ENCODE measurements at regions not wholly inside any gene's neighbourhood (a gene's known extent, or its start where the extent isn't known, plus 50 kb on each side); places are given as distances from the start of the nearest gene placed in this dataset.

- H3K4me3 ChIP-seq (ENCODE audit: low read length): no peak overlapping the region
- TF ChIP-seq CTCF (conservative IDR thresholded peaks at IDR 0.05; ENCODE audit: low read depth, low read length): no peak
Measured at GRCh38 chr4:144799486-144799885, 153.5 kb downstream of the HHIP start.

GRCh38 chr4:144801731-144802130 lies 155.8 kb downstream of the HHIP start:
- TF ChIP-seq CTCF (conservative IDR thresholded peaks at IDR 0.05; ENCODE audit: low read depth, low read length): no peak
- DNase-seq (ENCODE audit: low read depth): no peak
- H3K4me3 ChIP-seq (ENCODE audit: low read length): no peak overlapping the region

More at GRCh38 chr4:144799486-144799885, 153.5 kb downstream of the HHIP start:
- DNase-seq (ENCODE audit: low read depth): no peak

GRCh38 chr4:144808034-144808433 lies 162.1 kb downstream of the HHIP start:
- DNase-seq (ENCODE audit: low read depth): no peak

GRCh38 chr4:144809056-144809640 lies 163.2 kb downstream of the HHIP start:
- no peak for DNase-seq (ENCODE audit: low read depth)
- H3K4me3 ChIP-seq (ENCODE audit: low read length): no peak overlapping the region
- TF ChIP-seq CTCF (conservative IDR thresholded peaks at IDR 0.05; ENCODE audit: low read depth, low read length): no peak

More at GRCh38 chr4:144808034-144808433, 162.1 kb downstream of the HHIP start:
- no peak for TF ChIP-seq CTCF (conservative IDR thresholded peaks at IDR 0.05; ENCODE audit: low read depth, low read length)
- H3K4me3 ChIP-seq (ENCODE audit: low read length): no peak overlapping the region

GRCh38 chr4:144816668-144817067 lies 170.7 kb downstream of the HHIP start:
- TF ChIP-seq CTCF (conservative IDR thresholded peaks at IDR 0.05; ENCODE audit: low read depth, low read length): no peak
- DNase-seq (ENCODE audit: low read depth): no peak

GRCh38 chr4:144817081-144817480 lies 171.1 kb downstream of the HHIP start:
- no peak overlapping the region for H3K4me3 ChIP-seq (ENCODE audit: low read length)
- TF ChIP-seq CTCF (conservative IDR thresholded peaks at IDR 0.05; ENCODE audit: low read depth, low read length): no peak

More at GRCh38 chr4:144816668-144817067, 170.7 kb downstream of the HHIP start:
- no peak overlapping the region for H3K4me3 ChIP-seq (ENCODE audit: low read length)

GRCh38 chr4:144818136-144818535 lies 172.2 kb downstream of the HHIP start:
- H3K4me3 ChIP-seq (ENCODE audit: low read length): no peak overlapping the region
- no peak for DNase-seq (ENCODE audit: low read depth)
- no peak for TF ChIP-seq CTCF (conservative IDR thresholded peaks at IDR 0.05; ENCODE audit: low read depth, low read length)

More at GRCh38 chr4:144817081-144817480, 171.1 kb downstream of the HHIP start:
- no peak for DNase-seq (ENCODE audit: low read depth)
